SHP77 treated with DMSO at 0.1 percent for 48 hours (cell line): ENCODE measurements at regions not wholly inside any gene's neighbourhood (a gene's known extent, or its start where the extent isn't known, plus 50 kb on each side); places are given as distances from the start of the nearest gene placed in this dataset.
A peak's percentile ranks its signal among the peaks of the same experiment; 100 is the strongest.
"Not testable (repeated sequence)": the region's sequence is repeated elsewhere in the genome, so short reads cannot be mapped to it uniquely, and the experiment has no call there.

Experiments used
- DNase-seq: peaks from one replicate; lab custom pipeline; 2025; lab: John Stamatoyannopoulos, UW

- not testable (repeated sequence) for DNase-seq
These were observed 56.8 kb downstream of the SCGB2B2 start for GRCh38 chr19:34620134-34620533.

GRCh38 chr19:34618410-34618809 lies 58.5 kb downstream of the SCGB2B2 start:
- DNase-seq, result no peak

- not testable (repeated sequence) for DNase-seq
These were observed 59.0 kb downstream of the SCGB2B2 start for GRCh38 chr19:34617996-34618395.

GRCh38 chr19:34603003-34603402 lies 74.0 kb downstream of the SCGB2B2 start:
- no peak for DNase-seq

GRCh38 chr19:34601071-34601470 lies 75.9 kb downstream of the SCGB2B2 start:
- DNase-seq, result no peak

- no peak for DNase-seq
These were observed 76.6 kb downstream of the SCGB2B2 start for GRCh38 chr19:34600366-34600765.

- DNase-seq, result no peak
These were observed 78.5 kb downstream of the SCGB2B2 start for GRCh38 chr19:34598217-34599155.

- DNase-seq, result no peak
These were observed 79.4 kb downstream of the SCGB2B2 start for GRCh38 chr19:34597596-34597995.

- DNase-seq, result no peak
These were observed 80.0 kb downstream of the SCGB2B2 start for GRCh38 chr19:34596989-34597388.

GRCh38 chr19:34596115-34596514 lies 80.8 kb downstream of the SCGB2B2 start:
- no peak for DNase-seq

DNA sequence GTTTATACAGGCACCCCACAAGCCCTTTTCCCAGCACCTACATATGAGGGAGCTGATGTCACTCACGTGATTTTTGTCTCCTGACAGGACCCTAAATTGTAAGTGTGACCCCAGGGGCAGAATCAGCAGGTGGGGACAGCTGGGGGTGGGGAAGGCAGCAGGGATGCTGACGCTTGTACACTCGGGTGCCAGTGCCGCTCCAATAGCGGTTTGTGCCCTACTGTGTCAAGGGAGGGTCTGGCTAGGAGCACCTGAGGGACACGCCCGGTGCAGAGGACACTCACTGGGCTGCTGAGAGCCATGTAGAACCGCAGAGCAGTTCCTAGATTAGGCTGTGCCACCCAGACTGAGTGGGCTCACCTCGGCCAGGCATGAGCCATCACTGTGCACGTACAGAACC lies 81.3 kb downstream of the SCGB2B2 start:
- no peak for DNase-seq

DNA sequence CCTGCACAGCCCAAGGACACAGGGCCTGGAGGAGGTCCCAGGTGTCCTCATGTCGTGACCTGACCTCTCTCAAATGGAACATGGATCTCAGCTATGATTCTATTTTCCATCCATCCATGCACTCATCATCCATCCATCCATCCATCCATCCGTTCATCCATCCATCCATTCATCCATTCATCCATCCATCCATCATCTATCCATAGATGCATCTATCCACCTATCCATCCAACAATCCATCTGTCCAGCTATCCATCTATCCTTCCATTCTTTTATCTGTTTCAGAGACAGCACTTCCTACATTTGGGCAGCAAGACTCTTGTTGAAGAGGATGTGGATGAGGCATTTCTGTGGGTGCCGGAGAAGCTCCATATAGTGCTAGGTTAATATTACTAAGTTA lies 86.7 kb downstream of the SCGB2B2 start:
- DNase-seq, result no peak

DNA sequence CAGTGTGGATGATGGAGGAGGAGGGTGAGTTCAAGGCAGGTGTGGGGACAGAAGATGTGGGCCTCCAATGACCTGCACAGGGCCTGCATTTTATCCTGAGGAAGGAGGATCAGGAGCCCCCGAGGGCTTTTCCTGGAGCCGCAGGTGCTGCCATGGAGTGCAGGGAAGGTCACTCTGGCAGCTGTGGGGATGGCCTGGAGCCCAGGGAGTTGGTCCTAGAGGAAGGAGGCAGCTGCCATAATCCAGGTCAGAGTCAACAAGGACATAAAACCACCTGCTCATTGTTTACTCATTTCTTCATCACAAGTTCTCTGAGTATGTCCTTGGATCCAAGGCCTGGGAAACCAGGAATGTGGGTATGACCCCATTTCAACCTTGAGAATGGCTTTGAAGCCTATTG lies 87.2 kb downstream of the SCGB2B2 start:
- DNase-seq, result peak; percentile 13

- no peak for DNase-seq
These were observed 88.1 kb downstream of the SCGB2B2 start for GRCh38 chr19:34588846-34589245.

GRCh38 chr19:34588249-34588648 lies 88.7 kb downstream of the SCGB2B2 start:
- DNase-seq, result no peak

GRCh38 chr19:34580408-34580807 lies 96.6 kb downstream of the SCGB2B2 start:
- no peak for DNase-seq

DNA sequence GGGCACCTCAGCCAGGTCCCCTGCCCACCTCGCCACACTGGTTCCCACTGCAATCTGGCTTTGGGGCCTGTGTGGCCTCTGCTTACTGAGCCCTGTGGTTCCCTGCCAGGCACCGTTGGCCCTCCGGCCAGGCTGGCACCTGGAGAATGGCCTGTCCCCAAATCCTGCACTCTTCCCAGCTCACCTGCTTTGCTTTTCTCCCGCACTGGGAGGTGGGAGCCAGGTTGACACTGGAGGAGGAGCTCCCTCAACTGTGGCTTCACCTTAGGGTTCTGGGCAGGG lies 97.0 kb downstream of the SCGB2B2 start:
- DNase-seq, result no peak

DNA sequence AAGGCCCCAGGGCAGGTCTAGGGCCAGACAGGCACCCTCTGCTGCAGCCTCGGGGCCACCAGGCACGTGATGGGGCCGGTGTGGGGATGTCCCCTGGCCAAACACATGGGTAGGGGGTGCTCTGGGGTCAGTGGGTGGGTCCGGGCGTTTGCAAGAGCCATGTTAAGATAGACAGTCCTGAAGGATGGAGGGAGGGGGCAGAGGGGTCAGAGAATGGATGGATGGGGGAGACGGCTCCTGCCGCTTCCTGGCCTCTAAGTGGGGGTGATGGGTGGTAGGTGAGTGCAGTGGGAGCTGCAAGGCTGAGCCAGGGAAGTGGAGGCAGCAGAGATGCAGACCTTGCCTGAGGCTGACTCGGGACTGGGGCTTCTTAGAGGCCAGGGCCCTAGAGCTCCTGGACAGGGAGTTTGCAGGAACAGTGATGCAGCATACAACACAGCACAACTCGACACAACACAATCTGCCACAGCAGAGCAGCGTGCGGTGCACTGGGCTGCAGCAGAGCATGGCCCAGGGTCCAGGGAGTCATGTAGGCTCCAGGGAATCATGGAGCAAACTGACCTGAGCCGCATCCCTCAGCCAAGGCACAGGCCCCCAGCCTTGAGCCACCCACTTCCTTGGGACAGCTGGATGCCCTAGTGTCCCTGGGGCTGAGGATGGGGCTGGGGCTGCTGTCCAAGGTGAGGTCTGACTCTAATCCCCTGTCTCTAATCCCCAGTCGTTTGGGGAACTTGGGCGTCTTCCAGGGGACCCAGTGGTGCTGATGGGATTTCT lies 97.5 kb downstream of the SCGB2B2 start:
- no peak for DNase-seq

DNA sequence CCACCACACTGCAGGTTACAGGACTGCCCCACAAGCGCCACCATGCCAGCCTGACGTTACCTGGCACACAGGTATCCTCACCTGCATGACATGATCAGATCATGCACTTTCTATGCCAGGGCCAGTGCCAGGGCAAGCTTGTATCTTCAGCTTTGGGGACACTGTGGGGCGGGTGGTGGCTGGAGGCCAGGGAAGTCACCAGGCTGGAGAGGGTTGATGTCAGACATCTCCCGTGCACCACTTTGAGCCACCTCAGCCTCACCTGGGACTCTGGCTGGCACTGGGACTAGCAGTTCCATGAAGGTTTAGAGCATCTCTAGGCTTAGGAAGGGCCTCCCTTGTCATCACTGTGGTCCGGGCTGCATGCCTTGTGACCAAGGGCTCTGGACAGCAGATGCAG lies 97.2 kb downstream of the WTIP start:
- no peak for DNase-seq

GRCh38 chr19:34578173-34578572 lies 96.6 kb downstream of the WTIP start:
- DNase-seq, result no peak

DNA sequence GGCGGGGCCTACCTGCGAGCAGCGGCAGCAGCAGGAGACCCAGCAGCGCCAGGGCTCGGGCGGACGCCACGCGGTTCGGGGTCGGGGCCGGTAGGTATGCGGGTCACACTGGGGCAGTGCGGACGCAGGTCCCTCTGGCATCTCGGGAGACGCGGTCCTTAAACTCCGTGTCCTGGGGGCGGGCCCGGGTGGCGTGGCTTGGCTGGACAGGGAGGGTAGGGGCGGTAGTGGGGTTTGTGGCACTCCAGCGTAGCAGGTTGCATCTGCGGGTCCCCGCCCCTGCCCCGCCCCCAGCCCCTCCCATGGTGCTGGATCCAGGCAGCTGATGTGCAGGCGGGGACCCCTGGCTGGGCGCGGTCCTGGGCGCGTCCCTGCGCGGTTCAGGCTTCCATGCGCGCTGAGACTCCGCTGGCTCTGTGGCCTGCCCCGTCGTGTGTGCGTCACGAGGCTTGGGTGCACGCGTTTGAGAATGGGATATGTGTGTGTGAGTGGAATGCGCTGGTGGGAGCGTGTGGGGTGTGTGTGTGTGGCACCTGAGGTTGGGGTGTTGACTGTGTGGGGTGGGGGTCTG lies 96.1 kb downstream of the WTIP start:
- no peak for DNase-seq

DNA sequence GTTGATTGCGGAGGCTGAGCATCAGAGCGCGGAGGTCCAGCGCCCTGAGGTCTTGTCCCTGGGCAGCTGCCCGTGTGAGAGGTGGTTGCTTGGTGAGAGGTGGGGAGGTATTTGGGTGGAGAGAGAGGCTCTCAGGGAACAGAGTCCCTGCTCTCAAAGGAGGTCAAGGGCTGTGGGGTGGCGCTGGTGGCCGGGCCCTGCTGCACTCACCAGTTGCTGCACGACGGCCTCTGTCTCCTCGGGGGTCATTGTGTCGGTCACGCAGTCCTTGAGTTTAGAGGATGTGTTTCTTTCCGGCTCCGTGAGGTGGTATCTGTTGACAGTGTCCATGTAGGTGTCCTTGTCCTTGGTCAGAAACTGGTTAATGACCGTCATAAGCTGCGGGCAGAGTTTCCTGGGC lies 95.5 kb downstream of the WTIP start:
- no peak for DNase-seq

- no peak for DNase-seq
These were observed 94.7 kb downstream of the WTIP start for GRCh38 chr19:34576292-34576691.
